GM10248 (cell line): ENCODE measurements at regions not wholly inside any gene's neighbourhood (a gene's known extent, or its start where the extent isn't known, plus 50 kb on each side); places are given as distances from the start of the nearest gene placed in this dataset.

ENCODE experiments used
- CTCF ChIA-PET: fragments of 300-600 bp; sonication (Branson Sonifier 250); formaldehyde crosslinking; extraction: SDS; loops from one replicate; lab custom pipeline; 2021; ENCODE audit warnings: antibody characterized with exemption; lab: Yijun Ruan, JAX
- POLR2A ChIA-PET: fragments of 350-650 bp; sonication (Branson Sonifier 250); formaldehyde crosslinking; extraction: SDS; loops from one replicate; lab custom pipeline; 2020; ENCODE audit warnings: antibody characterized with exemption; lab: Yijun Ruan, JAX
- DNase-seq: peaks from one replicate; pipeline ENCODE4 v3.0.0; 2012; ENCODE audit errors: extremely low spot score
- TF ChIP-seq, protein P1 (sequence below): IDR thresholded peaks from 2 replicates; pipeline ENCODE4 v1.5.1; 2012; ENCODE audit warnings: mild to moderate bottlenecking, low read depth; ENCODE audit errors: extremely low read depth, missing control alignments, control extremely low read depth

GRCh38 chr4:64130907-64131306, 278.3 kb downstream of the TECRL start:
- CTCF ChIA-PET: interaction anchor here (1.1 to 1.4 kb wide), 2 partner anchors 24 to 25 kb away, joined by 3 read pairs; no protein-coding TSS in a partner anchor
- DNase-seq: no peak
- POLR2A ChIA-PET: no interaction called here
- TF ChIP-seq, protein P1, sequence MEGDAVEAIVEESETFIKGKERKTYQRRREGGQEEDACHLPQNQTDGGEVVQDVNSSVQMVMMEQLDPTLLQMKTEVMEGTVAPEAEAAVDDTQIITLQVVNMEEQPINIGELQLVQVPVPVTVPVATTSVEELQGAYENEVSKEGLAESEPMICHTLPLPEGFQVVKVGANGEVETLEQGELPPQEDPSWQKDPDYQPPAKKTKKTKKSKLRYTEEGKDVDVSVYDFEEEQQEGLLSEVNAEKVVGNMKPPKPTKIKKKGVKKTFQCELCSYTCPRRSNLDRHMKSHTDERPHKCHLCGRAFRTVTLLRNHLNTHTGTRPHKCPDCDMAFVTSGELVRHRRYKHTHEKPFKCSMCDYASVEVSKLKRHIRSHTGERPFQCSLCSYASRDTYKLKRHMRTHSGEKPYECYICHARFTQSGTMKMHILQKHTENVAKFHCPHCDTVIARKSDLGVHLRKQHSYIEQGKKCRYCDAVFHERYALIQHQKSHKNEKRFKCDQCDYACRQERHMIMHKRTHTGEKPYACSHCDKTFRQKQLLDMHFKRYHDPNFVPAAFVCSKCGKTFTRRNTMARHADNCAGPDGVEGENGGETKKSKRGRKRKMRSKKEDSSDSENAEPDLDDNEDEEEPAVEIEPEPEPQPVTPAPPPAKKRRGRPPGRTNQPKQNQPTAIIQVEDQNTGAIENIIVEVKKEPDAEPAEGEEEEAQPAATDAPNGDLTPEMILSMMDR: no peak

GRCh38 chr4:64125354-64125753, 283.9 kb downstream of the TECRL start:
- CTCF ChIA-PET: no interaction called here
- no peak for DNase-seq
- POLR2A ChIA-PET: no interaction called here
- TF ChIP-seq, protein P1: no peak

DNA sequence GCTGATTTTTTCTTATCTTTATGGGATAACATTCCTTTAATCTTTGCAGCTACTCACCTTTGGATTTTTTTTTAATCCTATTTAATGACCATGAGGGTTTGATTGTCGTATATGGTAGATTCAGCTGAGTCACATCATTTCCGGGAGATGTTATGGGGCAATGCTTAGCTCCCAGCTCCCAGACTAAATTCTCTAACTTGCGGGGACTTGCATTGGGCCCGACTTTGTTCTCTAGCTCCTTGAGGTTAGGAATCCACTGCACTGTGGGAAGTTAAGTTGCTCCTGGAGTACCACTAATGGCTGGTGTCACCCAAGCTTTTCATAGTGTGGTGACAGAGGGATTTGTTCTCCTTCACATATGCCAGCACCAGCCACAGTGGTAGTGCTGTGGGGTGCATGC, 287.4 kb downstream of the TECRL start:
- CTCF ChIA-PET: interaction anchor here (1.3 kb wide), 1 partner anchor 11 kb away, joined by 3 read pairs; no protein-coding TSS in a partner anchor
- TF ChIP-seq, protein P1: no peak
- no peak for DNase-seq
- POLR2A ChIA-PET: no interaction called here

DNA sequence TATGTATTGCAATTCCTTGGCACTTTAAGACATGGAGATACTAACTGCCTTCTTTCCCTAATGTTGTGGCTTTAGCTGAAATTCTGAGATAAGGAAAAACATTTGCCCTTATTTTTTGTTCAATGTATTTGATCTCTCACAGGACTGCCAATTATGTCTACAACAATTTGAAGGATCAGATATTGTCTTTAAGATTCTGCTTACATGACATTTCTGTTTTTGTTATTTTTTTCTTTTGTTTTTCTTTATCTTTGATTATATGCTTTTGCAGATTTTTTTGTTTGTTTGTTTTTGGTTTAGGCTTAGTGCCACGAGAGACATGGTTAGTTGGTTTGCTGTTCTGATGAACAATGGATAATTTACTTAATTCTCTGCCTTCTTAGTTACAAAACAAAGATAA, 303.3 kb downstream of the TECRL start:
- POLR2A ChIA-PET: no interaction called here
- DNase-seq: no peak
- CTCF ChIA-PET: no interaction called here
- TF ChIP-seq, protein P1: no peak

DNA sequence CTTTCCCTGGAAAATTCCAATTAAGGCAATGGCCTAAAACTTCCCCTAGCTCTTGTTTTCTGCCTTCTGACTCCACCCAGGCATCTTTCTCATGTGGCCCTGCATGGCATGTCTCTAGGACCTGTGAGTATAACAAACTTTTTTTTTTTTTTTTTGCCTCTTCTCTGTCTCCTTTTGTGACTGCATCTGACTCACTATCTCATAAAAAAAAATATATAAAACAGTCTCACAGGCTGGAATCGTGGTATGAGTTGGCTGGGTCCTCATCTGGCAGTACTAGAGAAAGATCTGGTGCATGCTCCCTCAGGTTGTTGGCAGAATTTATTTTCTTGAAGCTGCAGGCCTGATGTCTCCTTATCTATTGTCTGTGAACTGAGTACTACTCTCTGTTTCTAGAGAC, 313.9 kb downstream of the TECRL start:
- POLR2A ChIA-PET: no interaction called here
- CTCF ChIA-PET: no interaction called here
- no peak for DNase-seq
- TF ChIP-seq, protein P1: no peak

- POLR2A ChIA-PET: no interaction called here
- TF ChIP-seq, protein P1: no peak
- CTCF ChIA-PET: interaction anchor here (1.0 kb wide), 1 partner anchor 11 kb away, joined by 3 read pairs; no protein-coding TSS in a partner anchor
- DNase-seq: no peak
Measured at GRCh38 chr4:64079316-64079715, 329.9 kb downstream of the TECRL start.
